ENCODE measurements at regions not wholly inside any gene's neighbourhood (a gene's known extent, or its start where the extent isn't known, plus 50 kb on each side); places are given as distances from the start of the nearest gene placed in this dataset.

DNA sequence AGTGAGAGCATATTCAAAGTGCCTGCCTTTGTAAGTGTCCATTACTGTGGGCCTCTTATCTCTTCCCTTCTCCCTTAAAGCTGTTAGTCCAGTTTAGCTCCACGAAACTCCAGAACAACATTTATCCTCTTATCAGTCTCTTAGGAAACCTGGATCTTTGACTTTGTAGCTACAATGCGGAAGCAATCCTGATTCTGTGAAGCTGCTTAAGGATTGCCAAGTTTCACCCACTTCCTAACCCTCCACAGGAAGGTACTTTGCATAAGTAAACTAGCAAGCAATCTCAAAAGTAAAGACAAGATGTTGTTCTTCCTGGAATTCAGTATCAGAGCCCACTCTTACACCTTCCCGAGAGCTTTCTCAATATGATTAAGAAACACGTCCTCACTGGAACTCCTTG lies 164.9 kb upstream of the USP25 start:
- TF ChIP-seq EZH2 (IDR thresholded peaks at IDR 0.05), result no peak
- TF ChIP-seq, protein P1, sequence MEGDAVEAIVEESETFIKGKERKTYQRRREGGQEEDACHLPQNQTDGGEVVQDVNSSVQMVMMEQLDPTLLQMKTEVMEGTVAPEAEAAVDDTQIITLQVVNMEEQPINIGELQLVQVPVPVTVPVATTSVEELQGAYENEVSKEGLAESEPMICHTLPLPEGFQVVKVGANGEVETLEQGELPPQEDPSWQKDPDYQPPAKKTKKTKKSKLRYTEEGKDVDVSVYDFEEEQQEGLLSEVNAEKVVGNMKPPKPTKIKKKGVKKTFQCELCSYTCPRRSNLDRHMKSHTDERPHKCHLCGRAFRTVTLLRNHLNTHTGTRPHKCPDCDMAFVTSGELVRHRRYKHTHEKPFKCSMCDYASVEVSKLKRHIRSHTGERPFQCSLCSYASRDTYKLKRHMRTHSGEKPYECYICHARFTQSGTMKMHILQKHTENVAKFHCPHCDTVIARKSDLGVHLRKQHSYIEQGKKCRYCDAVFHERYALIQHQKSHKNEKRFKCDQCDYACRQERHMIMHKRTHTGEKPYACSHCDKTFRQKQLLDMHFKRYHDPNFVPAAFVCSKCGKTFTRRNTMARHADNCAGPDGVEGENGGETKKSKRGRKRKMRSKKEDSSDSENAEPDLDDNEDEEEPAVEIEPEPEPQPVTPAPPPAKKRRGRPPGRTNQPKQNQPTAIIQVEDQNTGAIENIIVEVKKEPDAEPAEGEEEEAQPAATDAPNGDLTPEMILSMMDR (IDR thresholded peaks at IDR 0.05), result no peak

Measured in neural progenitor cell (in vitro differentiated cells).